GM19463 (cell line): ENCODE measurements at regions not wholly inside any gene's neighbourhood (a gene's known extent, or its start where the extent isn't known, plus 50 kb on each side); places are given as distances from the start of the nearest gene placed in this dataset.
A peak's percentile ranks its signal among the peaks of the same experiment; 100 is the strongest.

Source experiments
- ATAC-seq: cut with Tn5 transposase; IDR thresholded peaks from one replicate; pipeline ENCODE4 v1.9.1; 2021; ENCODE audit warnings: mild to moderate bottlenecking, moderate library complexity; ENCODE audit not compliant: unreplicated experiment

- ATAC-seq = no peak
These were observed 704.4 kb downstream of the UTRN start for GRCh38 chr6:144989319-144990107.

GRCh38 chr6:144990784-144991183 lies 705.6 kb downstream of the UTRN start:
- ATAC-seq = no peak

GRCh38 chr6:144993870-144994269 lies 708.7 kb downstream of the UTRN start:
- ATAC-seq = no peak

GRCh38 chr6:144997996-144998395 lies 712.9 kb downstream of the UTRN start:
- no peak for ATAC-seq

GRCh38 chr6:144999127-144999526 lies 714.0 kb downstream of the UTRN start:
- no peak for ATAC-seq

GRCh38 chr6:145003145-145003544 lies 718.0 kb downstream of the UTRN start:
- no peak for ATAC-seq

GRCh38 chr6:145006914-145007313 lies 721.8 kb downstream of the UTRN start:
- ATAC-seq = no peak

- no peak for ATAC-seq
These were observed 723.6 kb downstream of the UTRN start for GRCh38 chr6:145008715-145009114.

- ATAC-seq = no peak
These were observed 724.6 kb downstream of the UTRN start for GRCh38 chr6:145009711-145010110.

GRCh38 chr6:145012039-145012662 lies 723.2 kb downstream of the EPM2A start:
- ATAC-seq = no peak

GRCh38 chr6:145015739-145016558 lies 719.4 kb downstream of the EPM2A start:
- peak; percentile 98 for ATAC-seq

- no peak for ATAC-seq
These were observed 718.3 kb downstream of the EPM2A start for GRCh38 chr6:145017051-145017450.

- ATAC-seq = no peak
These were observed 717.8 kb downstream of the EPM2A start for GRCh38 chr6:145017516-145017915.

GRCh38 chr6:145018027-145018426 lies 717.3 kb downstream of the EPM2A start:
- no peak for ATAC-seq

GRCh38 chr6:145020114-145020513 lies 715.2 kb downstream of the EPM2A start:
- ATAC-seq = no peak

GRCh38 chr6:145020543-145020942 lies 714.8 kb downstream of the EPM2A start:
- no peak for ATAC-seq

GRCh38 chr6:145022199-145022796 lies 713.0 kb downstream of the EPM2A start:
- ATAC-seq = no peak

- no peak for ATAC-seq
These were observed 712.1 kb downstream of the EPM2A start for GRCh38 chr6:145023116-145023726.

- ATAC-seq = no peak
These were observed 709.8 kb downstream of the EPM2A start for GRCh38 chr6:145025488-145025887.

- ATAC-seq = no peak
These were observed 709.0 kb downstream of the EPM2A start for GRCh38 chr6:145026267-145026679.
